H7 (cell line): ENCODE measurements at regions not wholly inside any gene's neighbourhood (a gene's known extent, or its start where the extent isn't known, plus 50 kb on each side); places are given as distances from the start of the nearest gene placed in this dataset.

Experiments
- DNase-seq: peaks from one replicate; pipeline ENCODE4 v3.0.0; 2012
- H3K27me3 ChIP-seq: 2 replicates; pipeline ENCODE4 v1.6.0; 2011; ENCODE audit warnings: mild to moderate bottlenecking, low read length; ENCODE audit not compliant: control insufficient read depth, insufficient read depth
- H3K36me3 ChIP-seq: replicated peaks from 2 replicates; pipeline ENCODE4 v1.5.1; 2011; ENCODE audit warnings: low read length; ENCODE audit not compliant: control insufficient read depth, insufficient read depth
- H3K4me3 ChIP-seq: 2 replicates; pipeline ENCODE4 v1.5.1; 2011; ENCODE audit warnings: low read depth, mild to moderate bottlenecking, control low read depth, low read length, moderate library complexity; ENCODE audit not compliant: insufficient read depth

DNA sequence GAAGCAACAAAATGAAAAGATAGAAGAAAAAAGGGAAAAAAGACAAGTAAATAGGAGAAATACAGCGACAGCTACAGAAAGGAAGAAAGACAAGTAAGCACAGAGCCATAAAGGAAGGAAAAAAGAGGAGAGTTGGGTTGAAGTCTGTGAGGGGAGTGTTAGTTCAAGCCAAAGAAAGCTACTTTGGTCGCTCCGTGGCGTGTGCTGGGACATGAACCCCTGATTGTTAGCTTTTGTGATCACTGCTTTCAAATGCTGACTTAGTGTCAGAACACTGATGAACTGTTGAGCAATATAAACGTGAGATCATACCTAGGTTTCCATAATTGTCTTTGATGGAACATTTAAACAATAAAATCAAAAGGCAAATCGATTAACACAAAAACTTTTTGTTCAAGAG is 370.1 kb downstream of the TMEM161B start:
- Histone ChIP-seq H3K4me3 (no peak overlapping the region), H3K36me3 (no peaks in the 10 kb centered on the region), H3K27me3 (no peaks in the 10 kb centered on the region)
- no peak for DNase-seq

DNA sequence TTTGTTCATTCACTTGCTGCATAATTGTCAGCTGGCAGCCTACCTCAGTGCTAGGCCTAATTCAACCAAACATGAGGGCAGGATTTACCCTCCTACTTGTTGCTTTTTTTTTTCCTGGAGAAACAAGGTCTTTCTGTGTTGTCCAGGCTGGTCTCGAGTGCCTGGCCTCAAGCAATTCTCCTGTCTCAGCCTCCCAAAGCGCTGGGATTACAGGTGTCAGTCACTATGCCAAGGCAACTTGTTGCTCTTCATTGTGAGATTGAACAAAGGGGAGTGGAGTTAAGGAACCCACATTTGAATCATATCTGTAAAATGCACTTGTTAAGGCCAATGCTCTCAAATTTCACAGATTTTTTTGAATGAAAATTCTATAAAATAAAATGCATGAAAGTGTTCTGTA is 380.5 kb downstream of the TMEM161B start:
- Histone ChIP-seq H3K27me3 (no peaks in the 10 kb centered on the region), H3K4me3 (no peak overlapping the region), H3K36me3 (no peaks in the 10 kb centered on the region)
- DNase-seq: no peak

- Histone ChIP-seq H3K4me3 (no peak overlapping the region), H3K36me3 (no peaks in the 10 kb centered on the region), H3K27me3 (no peaks in the 10 kb centered on the region)
- no peak for DNase-seq
These were observed 381.4 kb downstream of the TMEM161B start for GRCh38 chr5:87887247-87887646.

DNA sequence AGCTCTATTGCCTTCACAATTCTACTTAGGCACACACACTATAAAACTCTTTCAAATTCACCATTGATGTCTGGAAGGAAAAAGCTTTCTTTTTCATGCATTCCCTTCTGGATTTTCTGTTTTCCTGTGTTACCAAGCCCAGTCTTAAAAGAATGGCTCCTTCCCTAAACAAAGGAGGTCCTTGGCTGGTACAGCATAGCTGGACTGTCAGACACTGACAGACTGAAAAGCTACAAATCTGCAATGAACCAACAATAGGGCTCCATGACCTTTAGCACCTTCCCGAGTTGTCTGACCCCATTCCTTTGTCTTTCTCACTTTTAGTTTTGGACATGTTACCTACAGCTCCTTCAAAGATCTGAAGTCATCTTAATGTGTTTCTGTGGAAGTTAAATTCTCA is 382.5 kb downstream of the TMEM161B start:
- Histone ChIP-seq H3K36me3 (no peaks in the 10 kb centered on the region), H3K4me3 (no peak overlapping the region)
- no peak for DNase-seq

GRCh38 chr5:87885758-87886157 is 382.9 kb downstream of the TMEM161B start:
- Histone ChIP-seq H3K4me3 (no peak overlapping the region), H3K27me3 (no peaks in the 10 kb centered on the region), H3K36me3 (no peaks in the 10 kb centered on the region)
- DNase-seq: no peak

More for the DNA sequence above, 382.5 kb downstream of the TMEM161B start:
- no peaks in the 10 kb centered on the region for H3K27me3 ChIP-seq

DNA sequence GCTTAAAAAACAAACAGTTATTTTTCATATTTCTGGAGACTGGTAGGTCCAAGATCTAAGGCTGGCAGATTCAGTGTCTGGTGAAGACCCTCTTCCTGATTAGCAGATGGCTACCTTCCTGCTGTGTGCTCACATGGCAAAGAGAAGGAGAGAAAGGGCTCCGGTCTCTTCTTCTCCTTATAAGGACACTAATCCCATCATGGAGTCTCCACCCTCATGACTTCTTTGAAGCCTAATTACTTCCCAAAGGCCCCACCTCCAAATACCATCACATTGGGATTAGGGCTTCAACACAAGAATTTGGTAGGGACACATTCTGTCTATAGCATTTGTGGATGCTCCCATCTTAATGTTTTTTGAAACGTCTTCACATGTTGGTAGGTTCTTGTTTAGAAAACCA is 391.1 kb downstream of the TMEM161B start:
- no peak for DNase-seq
- Histone ChIP-seq H3K27me3 (no peaks in the 10 kb centered on the region; the same call in 1 of the 2 replicates), H3K4me3 (no peak overlapping the region), H3K36me3 (no peaks in the 10 kb centered on the region)

DNA sequence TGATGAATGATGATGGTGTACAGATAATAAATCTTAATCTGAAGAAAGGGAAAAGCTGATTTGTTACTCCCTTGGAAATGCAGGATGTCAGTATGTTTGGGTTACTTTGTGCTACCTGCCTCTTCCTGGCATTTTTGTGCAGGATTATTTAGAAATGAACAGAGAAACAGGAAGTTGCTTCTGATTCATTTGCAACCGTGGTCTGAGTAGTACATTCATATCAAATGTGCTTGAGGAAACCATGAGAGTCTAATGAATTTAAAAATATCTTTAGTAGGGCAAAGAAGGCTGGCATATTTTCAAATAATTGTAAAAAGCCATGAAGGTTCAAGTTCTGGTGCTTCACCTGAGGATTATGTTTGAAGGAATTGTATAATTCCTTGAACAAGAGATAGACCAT is 391.6 kb downstream of the TMEM161B start:
- Histone ChIP-seq H3K27me3 (no peaks in the 10 kb centered on the region; the same call in 1 of the 2 replicates), H3K4me3 (no peak overlapping the region), H3K36me3 (no peaks in the 10 kb centered on the region)
- no peak for DNase-seq

GRCh38 chr5:87876616-87877015 is 392.0 kb downstream of the TMEM161B start:
- H3K4me3 ChIP-seq: no peak overlapping the region
- no peak for DNase-seq
- no peaks in the 10 kb centered on the region for H3K36me3 ChIP-seq
- H3K27me3 ChIP-seq: no peaks in the 10 kb centered on the region; the same call in 1 of the 2 replicates

DNA sequence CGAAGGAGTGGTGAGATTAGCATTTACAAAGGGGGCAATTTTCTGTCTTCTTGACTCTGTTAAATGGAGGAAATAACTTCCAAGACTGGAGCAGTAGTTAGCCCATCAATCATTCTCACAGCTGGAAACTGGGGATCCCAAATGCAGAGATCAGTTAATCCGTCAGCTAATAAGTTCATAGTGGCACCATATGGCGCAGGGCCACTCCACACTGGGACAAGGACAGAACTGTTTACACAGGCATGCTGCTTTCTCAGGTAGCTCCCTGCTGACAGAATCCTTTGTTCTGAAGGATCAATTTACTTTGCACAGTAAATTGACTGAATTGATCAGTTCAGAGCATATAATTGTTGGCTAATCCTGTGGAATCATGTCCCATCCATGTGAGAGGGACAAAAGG is 395.7 kb downstream of the TMEM161B start:
- DNase-seq: no peak
- Histone ChIP-seq H3K27me3 (no peaks in the 10 kb centered on the region; the same call in 1 of the 2 replicates), H3K4me3 (no peak overlapping the region), H3K36me3 (no peaks in the 10 kb centered on the region)

- Histone ChIP-seq H3K36me3 (no peaks in the 10 kb centered on the region), H3K27me3 (no peaks in the 10 kb centered on the region; the same call in 1 of the 2 replicates), H3K4me3 (no peak overlapping the region)
- DNase-seq: no peak
These were observed 399.9 kb downstream of the TMEM161B start for GRCh38 chr5:87868792-87869191.

- Histone ChIP-seq H3K27me3 (no peaks in the 10 kb centered on the region), H3K4me3 (no peak overlapping the region), H3K36me3 (no peaks in the 10 kb centered on the region)
- DNase-seq: no peak
These were observed 401.4 kb downstream of the TMEM161B start for GRCh38 chr5:87867281-87867680.

- Histone ChIP-seq H3K36me3 (no peaks in the 10 kb centered on the region), H3K4me3 (no peak overlapping the region), H3K27me3 (no peaks in the 10 kb centered on the region)
- DNase-seq: no peak
These were observed 415.1 kb downstream of the TMEM161B start for GRCh38 chr5:87853541-87853940.

DNA sequence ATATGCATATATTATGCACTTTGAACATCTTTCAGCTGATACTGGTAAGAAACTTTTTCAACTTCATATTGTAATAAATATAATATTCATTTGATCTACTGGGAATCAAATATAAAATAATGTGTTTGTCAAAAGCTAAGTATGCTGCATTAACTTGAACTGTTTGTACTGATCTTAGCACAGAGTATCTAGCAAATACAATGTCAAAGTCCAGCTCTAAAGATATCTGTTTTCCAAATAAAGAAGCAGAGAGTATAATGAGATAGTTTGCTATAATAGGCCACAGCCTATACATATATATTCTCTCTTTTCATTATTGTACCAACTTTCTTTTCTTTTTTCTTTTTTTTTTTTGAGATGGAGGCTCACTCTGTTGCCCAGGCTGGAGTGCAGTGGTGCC is 417.0 kb downstream of the TMEM161B start:
- no peak for DNase-seq
- Histone ChIP-seq H3K27me3 (no peaks in the 10 kb centered on the region), H3K4me3 (no peak overlapping the region), H3K36me3 (no peaks in the 10 kb centered on the region)

DNA sequence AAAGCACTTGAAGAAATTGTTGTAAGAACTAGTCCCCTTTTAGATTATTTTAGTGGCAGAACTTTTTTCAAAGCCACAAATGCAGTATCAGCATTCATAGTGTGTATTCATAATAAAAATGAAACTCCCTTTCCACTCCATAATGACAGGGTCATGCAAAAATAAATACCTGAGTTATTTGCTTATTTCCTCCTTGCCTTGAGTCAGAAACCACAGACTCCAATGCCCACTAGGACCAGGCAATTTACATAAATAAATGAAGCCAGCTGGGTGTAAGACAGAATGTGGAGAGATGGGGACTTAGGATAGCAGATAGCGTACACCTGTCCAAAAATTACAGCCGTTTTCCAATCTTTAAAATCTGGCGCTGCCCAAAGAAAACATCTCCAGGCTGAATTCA is 417.8 kb downstream of the TMEM161B start:
- no peak overlapping the region for H3K4me3 ChIP-seq
- DNase-seq: no peak
- no peaks in the 10 kb centered on the region for H3K27me3 ChIP-seq
- no peaks in the 10 kb centered on the region for H3K36me3 ChIP-seq

GRCh38 chr5:87845734-87846133 is 422.9 kb downstream of the TMEM161B start:
- Histone ChIP-seq H3K27me3 (no peaks in the 10 kb centered on the region), H3K4me3 (no peak overlapping the region), H3K36me3 (no peaks in the 10 kb centered on the region)
- no peak for DNase-seq

DNA sequence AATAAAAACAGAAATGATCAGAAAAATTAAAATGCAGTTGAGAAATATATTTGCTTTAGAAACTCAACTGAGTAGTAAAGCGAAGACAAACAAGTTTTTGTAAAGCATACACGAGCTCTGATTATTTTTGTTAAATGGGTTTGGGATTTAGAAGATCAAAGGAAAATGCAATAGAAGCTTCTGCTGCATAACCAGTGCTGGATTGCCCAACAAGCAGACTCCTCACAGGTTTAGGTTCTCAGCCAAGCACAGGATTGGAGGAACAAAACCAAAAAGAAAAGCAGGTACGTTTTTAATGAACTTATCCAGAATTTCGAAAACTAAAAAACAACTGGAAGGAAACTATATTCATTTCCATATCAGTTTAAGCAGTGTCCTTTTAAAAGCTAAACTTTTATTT is 423.8 kb downstream of the TMEM161B start:
- H3K27me3 ChIP-seq: no peaks in the 10 kb centered on the region
- DNase-seq: no peak
- H3K36me3 ChIP-seq: no peaks in the 10 kb centered on the region
- H3K4me3 ChIP-seq: no peak overlapping the region
